C4-2B (cell line): ENCODE measurements at regions not wholly inside any gene's neighbourhood (a gene's known extent, or its start where the extent isn't known, plus 50 kb on each side); places are given as distances from the start of the nearest gene placed in this dataset.

Experiments
- ZFX ChIP-seq: fragments of 450-650 bp; IDR thresholded peaks from 2 replicates; pipeline ENCODE4 v1.6.1; 2017
- TF ChIP-seq, protein P1 (sequence below): fragments of 450-650 bp; conservative IDR thresholded peaks from 2 replicates; pipeline ENCODE4 v1.5.1; 2017; ENCODE audit warnings: mild to moderate bottlenecking

DNA sequence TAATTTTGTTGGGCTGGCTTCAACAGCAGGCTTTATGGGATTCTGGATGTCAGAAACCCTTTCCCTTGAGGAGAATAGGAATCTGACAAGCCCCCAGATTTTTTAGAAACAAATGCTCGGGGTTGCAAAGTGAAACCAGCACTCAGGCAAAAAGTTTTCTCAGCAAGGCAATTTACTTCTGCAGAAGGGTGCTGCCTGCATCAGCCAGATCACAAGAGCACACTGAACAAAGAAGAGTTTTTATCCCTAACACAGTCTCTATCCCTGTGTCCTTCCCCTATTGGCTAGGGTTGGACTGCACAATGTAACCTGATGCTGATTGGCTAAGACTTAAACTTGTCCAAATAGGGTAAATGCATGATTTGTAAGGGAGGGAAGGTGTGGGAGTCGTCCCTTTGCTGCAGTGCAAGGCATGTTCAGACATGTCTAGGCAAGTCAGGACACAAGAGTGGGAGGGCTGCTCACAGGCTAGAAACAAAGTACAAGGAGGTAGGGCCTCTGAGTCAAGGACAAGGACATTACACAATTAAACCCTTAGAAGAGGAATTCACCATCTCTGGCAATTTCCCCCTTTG lies 175.8 kb downstream of the CCNG2 start:
- TF ChIP-seq, protein P1, sequence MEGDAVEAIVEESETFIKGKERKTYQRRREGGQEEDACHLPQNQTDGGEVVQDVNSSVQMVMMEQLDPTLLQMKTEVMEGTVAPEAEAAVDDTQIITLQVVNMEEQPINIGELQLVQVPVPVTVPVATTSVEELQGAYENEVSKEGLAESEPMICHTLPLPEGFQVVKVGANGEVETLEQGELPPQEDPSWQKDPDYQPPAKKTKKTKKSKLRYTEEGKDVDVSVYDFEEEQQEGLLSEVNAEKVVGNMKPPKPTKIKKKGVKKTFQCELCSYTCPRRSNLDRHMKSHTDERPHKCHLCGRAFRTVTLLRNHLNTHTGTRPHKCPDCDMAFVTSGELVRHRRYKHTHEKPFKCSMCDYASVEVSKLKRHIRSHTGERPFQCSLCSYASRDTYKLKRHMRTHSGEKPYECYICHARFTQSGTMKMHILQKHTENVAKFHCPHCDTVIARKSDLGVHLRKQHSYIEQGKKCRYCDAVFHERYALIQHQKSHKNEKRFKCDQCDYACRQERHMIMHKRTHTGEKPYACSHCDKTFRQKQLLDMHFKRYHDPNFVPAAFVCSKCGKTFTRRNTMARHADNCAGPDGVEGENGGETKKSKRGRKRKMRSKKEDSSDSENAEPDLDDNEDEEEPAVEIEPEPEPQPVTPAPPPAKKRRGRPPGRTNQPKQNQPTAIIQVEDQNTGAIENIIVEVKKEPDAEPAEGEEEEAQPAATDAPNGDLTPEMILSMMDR: no peak
- no peak for TF ChIP-seq ZFX
